SK-N-SH treated with all-trans-retinoic acid at 6 μM for 48 hours (cell line): ENCODE measurements at regions not wholly inside any gene's neighbourhood (a gene's known extent, or its start where the extent isn't known, plus 50 kb on each side); places are given as distances from the start of the nearest gene placed in this dataset.

ENCODE experiments used
- ATAC-seq: fragments of 200-7000 bp; cut with Tn5 transposase; 3 replicates; pipeline ENCODE4 v1.9.1; 2020; ENCODE audit warnings: mild to moderate bottlenecking, moderate library complexity
- BACH2 ChIP-seq: fragments of 250-450 bp; sonication (Bioruptor Pico); IDR thresholded peaks from 2 replicates; pipeline ENCODE4 v1.9.0; 2021; ENCODE audit warnings: mild to moderate bottlenecking, borderline replicate concordance
- CSDC2 ChIP-seq: fragments of 250-450 bp; sonication (Bioruptor Pico); IDR thresholded peaks from 2 replicates; pipeline ENCODE4 v1.5.0; 2020; ENCODE audit warnings: mild to moderate bottlenecking, moderate library complexity
- ESRRG ChIP-seq: fragments of 250-450 bp; sonication (Bioruptor Pico); IDR thresholded peaks from 2 replicates; pipeline ENCODE4 v1.6.1; 2021; ENCODE audit warnings: mild to moderate bottlenecking
- GLIS3 ChIP-seq: fragments of 250-450 bp; sonication (Bioruptor Pico); IDR thresholded peaks from 2 replicates; pipeline ENCODE4 v1.5.0; 2020; ENCODE audit warnings: mild to moderate bottlenecking, moderate library complexity
- OSR1 ChIP-seq: fragments of 250-450 bp; sonication (Bioruptor Pico); IDR thresholded peaks from 2 replicates; pipeline ENCODE4 v1.8.0; 2022; ENCODE audit warnings: moderate library complexity, mild to moderate bottlenecking, inconsistent platforms
- PPARA ChIP-seq: fragments of 250-450 bp; sonication (Bioruptor Pico); IDR thresholded peaks from 2 replicates; pipeline ENCODE4 v1.5.0; 2020; ENCODE audit warnings: mild to moderate bottlenecking, borderline replicate concordance
- RARB ChIP-seq: fragments of 250-450 bp; sonication (Bioruptor Pico); IDR thresholded peaks from 2 replicates; pipeline ENCODE4 v1.8.0; 2021; ENCODE audit warnings: mild to moderate bottlenecking, moderate library complexity
- SNAI2 ChIP-seq: fragments of 250-450 bp; sonication (Bioruptor Pico); IDR thresholded peaks from 2 replicates; pipeline ENCODE4 v1.5.0; 2020; ENCODE audit warnings: mild to moderate bottlenecking, moderate library complexity
- TCF4 ChIP-seq: fragments of 250-450 bp; sonication (Bioruptor Pico); IDR thresholded peaks from 2 replicates; pipeline ENCODE4 v1.8.0; 2021; ENCODE audit warnings: mild to moderate bottlenecking, moderate library complexity, borderline replicate concordance
- TOX ChIP-seq: fragments of 250-450 bp; sonication (Bioruptor Pico); IDR thresholded peaks from 2 replicates; pipeline ENCODE4 v1.8.0; 2021; ENCODE audit warnings: mild to moderate bottlenecking, moderate library complexity, borderline replicate concordance
- ZFP3 ChIP-seq: fragments of 250-450 bp; sonication (Bioruptor Pico); IDR thresholded peaks from 2 replicates; pipeline ENCODE4 v1.5.0; 2020; ENCODE audit warnings: mild to moderate bottlenecking, moderate library complexity
- ZFP30 ChIP-seq: fragments of 450-650 bp; formaldehyde crosslinking; IDR thresholded peaks from 2 replicates; pipeline ENCODE4 v1.5.0; 2022; ENCODE audit warnings: mild to moderate bottlenecking, moderate library complexity
- ZNF70 ChIP-seq: fragments of 450-650 bp; formaldehyde crosslinking; IDR thresholded peaks from 2 replicates; pipeline ENCODE4 v1.5.0; 2020; ENCODE audit warnings: mild to moderate bottlenecking, moderate library complexity
- ZNF8 ChIP-seq: fragments of 450-650 bp; formaldehyde crosslinking; IDR thresholded peaks from 2 replicates; pipeline ENCODE4 v1.5.0; 2020; ENCODE audit warnings: mild to moderate bottlenecking, moderate library complexity
- TF ChIP-seq, protein P1 (sequence below): fragments of 250-450 bp; sonication (Bioruptor Pico); IDR thresholded peaks from 2 replicates; pipeline ENCODE4 v1.8.0; 2020; ENCODE audit warnings: mild to moderate bottlenecking, moderate library complexity, borderline replicate concordance
- TF ChIP-seq, protein P2 (sequence below): fragments of 250-450 bp; sonication (Bioruptor Pico); IDR thresholded peaks from 2 replicates; pipeline ENCODE4 v1.5.1; 2021; ENCODE audit warnings: mild to moderate bottlenecking, moderate library complexity
- TF ChIP-seq, protein P3 (sequence below): fragments of 250-450 bp; sonication (Bioruptor Pico); IDR thresholded peaks from 2 replicates; pipeline ENCODE4 v1.5.0; 2020; ENCODE audit warnings: mild to moderate bottlenecking, moderate library complexity
- TF ChIP-seq, protein P4 (sequence below): fragments of 250-450 bp; sonication (Bioruptor Pico); IDR thresholded peaks from 2 replicates; pipeline ENCODE4 v1.8.0; 2021; ENCODE audit warnings: low read depth, mild to moderate bottlenecking, moderate library complexity, borderline replicate concordance

DNA sequence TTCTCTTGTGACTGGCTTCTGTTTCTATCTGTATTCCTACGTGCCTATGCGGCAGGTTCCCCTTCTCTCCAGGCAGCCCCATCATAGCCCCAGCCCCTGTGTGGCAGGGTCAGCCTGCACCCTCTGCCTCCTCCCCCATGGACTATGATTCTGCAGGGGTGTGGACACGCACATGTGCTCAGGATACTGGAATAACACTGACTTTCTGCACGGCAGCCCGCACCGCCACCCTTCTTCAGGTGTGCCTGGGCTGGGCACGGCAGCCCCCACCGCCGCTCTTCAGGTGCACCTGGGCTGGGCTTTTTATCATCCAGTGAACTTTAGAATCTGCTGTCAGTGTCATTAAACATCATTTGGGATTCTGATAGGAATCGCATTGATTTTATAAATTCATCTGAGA is 202.6 kb upstream of the PPP2R2D start:
- TF ChIP-seq ZNF8 (CRISPR knock-in tag), result no peak
- TF ChIP-seq PPARA (CRISPR knock-in tag), result no peak
- TF ChIP-seq CSDC2 (CRISPR knock-in tag), result no peak
- no peak for TF ChIP-seq OSR1 (CRISPR knock-in tag)
- no peak for TF ChIP-seq ZFP30 (CRISPR knock-in tag)
- no peak for TF ChIP-seq RARB (CRISPR knock-in tag)
- TF ChIP-seq TCF4, result no peak
- TF ChIP-seq ZNF70 (CRISPR knock-in tag), result no peak
- no peak for TF ChIP-seq ESRRG (CRISPR knock-in tag)
- TF ChIP-seq, protein P1, sequence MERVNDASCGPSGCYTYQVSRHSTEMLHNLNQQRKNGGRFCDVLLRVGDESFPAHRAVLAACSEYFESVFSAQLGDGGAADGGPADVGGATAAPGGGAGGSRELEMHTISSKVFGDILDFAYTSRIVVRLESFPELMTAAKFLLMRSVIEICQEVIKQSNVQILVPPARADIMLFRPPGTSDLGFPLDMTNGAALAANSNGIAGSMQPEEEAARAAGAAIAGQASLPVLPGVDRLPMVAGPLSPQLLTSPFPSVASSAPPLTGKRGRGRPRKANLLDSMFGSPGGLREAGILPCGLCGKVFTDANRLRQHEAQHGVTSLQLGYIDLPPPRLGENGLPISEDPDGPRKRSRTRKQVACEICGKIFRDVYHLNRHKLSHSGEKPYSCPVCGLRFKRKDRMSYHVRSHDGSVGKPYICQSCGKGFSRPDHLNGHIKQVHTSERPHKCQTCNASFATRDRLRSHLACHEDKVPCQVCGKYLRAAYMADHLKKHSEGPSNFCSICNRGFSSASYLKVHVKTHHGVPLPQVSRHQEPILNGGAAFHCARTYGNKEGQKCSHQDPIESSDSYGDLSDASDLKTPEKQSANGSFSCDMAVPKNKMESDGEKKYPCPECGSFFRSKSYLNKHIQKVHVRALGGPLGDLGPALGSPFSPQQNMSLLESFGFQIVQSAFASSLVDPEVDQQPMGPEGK, result no peak
- TF ChIP-seq TOX (CRISPR knock-in tag), result no peak
- no peak for TF ChIP-seq BACH2
- TF ChIP-seq, protein P2, sequence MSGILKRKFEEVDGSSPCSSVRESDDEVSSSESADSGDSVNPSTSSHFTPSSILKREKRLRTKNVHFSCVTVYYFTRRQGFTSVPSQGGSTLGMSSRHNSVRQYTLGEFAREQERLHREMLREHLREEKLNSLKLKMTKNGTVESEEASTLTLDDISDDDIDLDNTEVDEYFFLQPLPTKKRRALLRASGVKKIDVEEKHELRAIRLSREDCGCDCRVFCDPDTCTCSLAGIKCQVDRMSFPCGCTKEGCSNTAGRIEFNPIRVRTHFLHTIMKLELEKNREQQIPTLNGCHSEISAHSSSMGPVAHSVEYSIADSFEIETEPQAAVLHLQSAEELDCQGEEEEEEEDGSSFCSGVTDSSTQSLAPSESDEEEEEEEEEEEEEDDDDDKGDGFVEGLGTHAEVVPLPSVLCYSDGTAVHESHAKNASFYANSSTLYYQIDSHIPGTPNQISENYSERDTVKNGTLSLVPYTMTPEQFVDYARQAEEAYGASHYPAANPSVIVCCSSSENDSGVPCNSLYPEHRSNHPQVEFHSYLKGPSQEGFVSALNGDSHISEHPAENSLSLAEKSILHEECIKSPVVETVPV (CRISPR knock-in tag), result no peak
- TF ChIP-seq, protein P3, sequence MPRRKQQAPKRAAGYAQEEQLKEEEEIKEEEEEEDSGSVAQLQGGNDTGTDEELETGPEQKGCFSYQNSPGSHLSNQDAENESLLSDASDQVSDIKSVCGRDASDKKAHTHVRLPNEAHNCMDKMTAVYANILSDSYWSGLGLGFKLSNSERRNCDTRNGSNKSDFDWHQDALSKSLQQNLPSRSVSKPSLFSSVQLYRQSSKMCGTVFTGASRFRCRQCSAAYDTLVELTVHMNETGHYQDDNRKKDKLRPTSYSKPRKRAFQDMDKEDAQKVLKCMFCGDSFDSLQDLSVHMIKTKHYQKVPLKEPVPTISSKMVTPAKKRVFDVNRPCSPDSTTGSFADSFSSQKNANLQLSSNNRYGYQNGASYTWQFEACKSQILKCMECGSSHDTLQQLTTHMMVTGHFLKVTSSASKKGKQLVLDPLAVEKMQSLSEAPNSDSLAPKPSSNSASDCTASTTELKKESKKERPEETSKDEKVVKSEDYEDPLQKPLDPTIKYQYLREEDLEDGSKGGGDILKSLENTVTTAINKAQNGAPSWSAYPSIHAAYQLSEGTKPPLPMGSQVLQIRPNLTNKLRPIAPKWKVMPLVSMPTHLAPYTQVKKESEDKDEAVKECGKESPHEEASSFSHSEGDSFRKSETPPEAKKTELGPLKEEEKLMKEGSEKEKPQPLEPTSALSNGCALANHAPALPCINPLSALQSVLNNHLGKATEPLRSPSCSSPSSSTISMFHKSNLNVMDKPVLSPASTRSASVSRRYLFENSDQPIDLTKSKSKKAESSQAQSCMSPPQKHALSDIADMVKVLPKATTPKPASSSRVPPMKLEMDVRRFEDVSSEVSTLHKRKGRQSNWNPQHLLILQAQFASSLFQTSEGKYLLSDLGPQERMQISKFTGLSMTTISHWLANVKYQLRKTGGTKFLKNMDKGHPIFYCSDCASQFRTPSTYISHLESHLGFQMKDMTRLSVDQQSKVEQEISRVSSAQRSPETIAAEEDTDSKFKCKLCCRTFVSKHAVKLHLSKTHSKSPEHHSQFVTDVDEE (CRISPR knock-in tag), result no peak
- no peak for TF ChIP-seq GLIS3
- no peak for ATAC-seq

DNA sequence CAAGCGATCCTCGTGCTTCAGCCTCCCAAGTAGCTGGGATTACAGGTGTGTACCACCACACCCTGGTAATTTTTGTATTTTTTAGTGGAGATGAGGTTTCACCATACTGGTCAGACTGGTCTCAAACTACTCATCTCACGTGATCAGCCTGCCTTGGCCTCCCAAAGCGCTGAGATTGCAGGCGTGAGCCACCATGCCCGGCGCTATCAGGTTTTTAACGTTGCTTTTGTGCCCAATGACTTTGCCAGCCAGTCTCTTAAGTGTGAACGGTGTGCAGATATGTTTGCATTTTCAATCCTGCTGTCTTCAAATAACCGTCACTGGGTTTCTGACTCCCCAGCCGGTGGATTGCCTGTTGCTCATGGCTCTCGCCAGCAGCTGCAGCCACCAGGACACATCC is 201.8 kb upstream of the PPP2R2D start:
- TF ChIP-seq ZFP30 (CRISPR knock-in tag), result no peak
- no peak for TF ChIP-seq ZNF8 (CRISPR knock-in tag)
- no peak for TF ChIP-seq PPARA (CRISPR knock-in tag)
- TF ChIP-seq CSDC2 (CRISPR knock-in tag), result no peak
- TF ChIP-seq ZFP3 (CRISPR knock-in tag), result no peak
- TF ChIP-seq, protein P2 (CRISPR knock-in tag), result no peak
- no peak for TF ChIP-seq OSR1 (CRISPR knock-in tag)
- TF ChIP-seq ZNF70 (CRISPR knock-in tag), result no peak
- TF ChIP-seq, protein P1, result no peak
- no peak for TF ChIP-seq SNAI2
- no peak for TF ChIP-seq TOX (CRISPR knock-in tag)
- TF ChIP-seq, protein P4, sequence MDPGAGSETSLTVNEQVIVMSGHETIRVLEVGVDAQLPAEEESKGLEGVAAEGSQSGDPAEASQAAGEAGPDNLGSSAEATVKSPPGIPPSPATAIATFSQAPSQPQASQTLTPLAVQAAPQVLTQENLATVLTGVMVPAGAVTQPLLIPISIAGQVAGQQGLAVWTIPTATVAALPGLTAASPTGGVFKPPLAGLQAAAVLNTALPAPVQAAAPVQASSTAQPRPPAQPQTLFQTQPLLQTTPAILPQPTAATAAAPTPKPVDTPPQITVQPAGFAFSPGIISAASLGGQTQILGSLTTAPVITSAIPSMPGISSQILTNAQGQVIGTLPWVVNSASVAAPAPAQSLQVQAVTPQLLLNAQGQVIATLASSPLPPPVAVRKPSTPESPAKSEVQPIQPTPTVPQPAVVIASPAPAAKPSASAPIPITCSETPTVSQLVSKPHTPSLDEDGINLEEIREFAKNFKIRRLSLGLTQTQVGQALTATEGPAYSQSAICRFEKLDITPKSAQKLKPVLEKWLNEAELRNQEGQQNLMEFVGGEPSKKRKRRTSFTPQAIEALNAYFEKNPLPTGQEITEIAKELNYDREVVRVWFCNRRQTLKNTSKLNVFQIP (CRISPR knock-in tag), result no peak
- TF ChIP-seq GLIS3, result no peak
- no peak for ATAC-seq

DNA sequence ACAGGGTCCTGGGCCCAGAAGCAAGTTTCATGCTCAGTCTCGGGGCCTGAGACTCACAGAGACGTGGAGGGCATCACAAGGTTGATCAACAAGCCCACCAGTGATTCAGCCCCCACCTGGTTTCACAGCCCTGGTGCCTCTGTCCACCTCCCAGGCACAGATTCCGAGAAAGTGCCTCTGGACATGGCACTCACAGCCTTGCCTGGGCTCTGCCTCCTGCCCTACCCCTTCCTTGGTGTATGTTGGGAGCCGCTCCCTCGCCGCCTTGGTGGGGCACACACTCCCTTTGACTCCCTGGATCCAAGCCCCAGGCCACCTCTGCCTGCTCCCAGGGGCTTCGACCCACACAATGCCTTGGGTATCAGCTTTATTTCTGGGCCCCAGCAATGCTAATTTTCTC is 200.8 kb upstream of the PPP2R2D start:
- ATAC-seq, result no peak
- TF ChIP-seq, protein P1, result no peak
- TF ChIP-seq ZFP30 (CRISPR knock-in tag), result no peak
- TF ChIP-seq, protein P3 (CRISPR knock-in tag), result no peak
- TF ChIP-seq, protein P2 (CRISPR knock-in tag), result no peak
